GM04504 (cell line): ENCODE measurements at regions not wholly inside any gene's neighbourhood (a gene's known extent, or its start where the extent isn't known, plus 50 kb on each side); places are given as distances from the start of the nearest gene placed in this dataset.
A peak's percentile ranks its signal among the peaks of the same experiment; 100 is the strongest.
"Not testable (repeated sequence)": the region's sequence is repeated elsewhere in the genome, so short reads cannot be mapped to it uniquely, and the experiment has no call there.

Experiments
- DNase-seq: peaks from one replicate; pipeline ENCODE4 v3.0.0-alpha.2; 2012; ENCODE audit warnings: low read depth

- peak; percentile 10 for DNase-seq
Observed at GRCh38 chr4:173698557-173699262, 168.7 kb upstream of the HAND2 start.

GRCh38 chr4:173697840-173698239 is 167.8 kb upstream of the HAND2 start:
- DNase-seq = no peak

- no peak for DNase-seq
Observed at GRCh38 chr4:173696551-173696950, 166.5 kb upstream of the HAND2 start.

GRCh38 chr4:173696011-173696410 is 166.0 kb upstream of the HAND2 start:
- no peak for DNase-seq

- DNase-seq = no peak
Observed at GRCh38 chr4:173685831-173686210, 155.8 kb upstream of the HAND2 start.

- DNase-seq = no peak
Observed at GRCh38 chr4:173685165-173685830, 155.3 kb upstream of the HAND2 start.

- no peak for DNase-seq
Observed at GRCh38 chr4:173684223-173684622, 154.2 kb upstream of the HAND2 start.

- no peak for DNase-seq
Observed at GRCh38 chr4:173682609-173683008, 152.6 kb upstream of the HAND2 start.

GRCh38 chr4:173680278-173680677 is 150.2 kb upstream of the HAND2 start:
- DNase-seq = no peak

- DNase-seq = no peak
Observed at GRCh38 chr4:173675446-173675845, 145.4 kb upstream of the HAND2 start.

- no peak for DNase-seq
Observed at GRCh38 chr4:173669460-173670179, 139.6 kb upstream of the HAND2 start.

- no peak for DNase-seq
Observed at GRCh38 chr4:173661001-173661400, 131.0 kb upstream of the HAND2 start.

- DNase-seq = no peak
Observed at GRCh38 chr4:173656898-173657297, 126.9 kb upstream of the HAND2 start.

GRCh38 chr4:173652283-173652931 is 122.4 kb upstream of the HAND2 start:
- no peak for DNase-seq

GRCh38 chr4:173651651-173652282 is 121.7 kb upstream of the HAND2 start:
- DNase-seq = no peak

GRCh38 chr4:173647902-173648301 is 117.9 kb upstream of the HAND2 start:
- no peak for DNase-seq

- no peak for DNase-seq
Observed at GRCh38 chr4:173642509-173642908, 112.5 kb upstream of the HAND2 start.

- DNase-seq = no peak
Observed at GRCh38 chr4:173635395-173635794, 105.4 kb upstream of the HAND2 start.

GRCh38 chr4:173626277-173626676 is 96.2 kb upstream of the HAND2 start:
- DNase-seq = no peak

- DNase-seq = not testable (repeated sequence)
Observed at GRCh38 chr4:173618648-173619047, 88.6 kb upstream of the HAND2 start.

- no peak for DNase-seq
Observed at GRCh38 chr4:173609158-173609557, 79.1 kb upstream of the HAND2 start.

- DNase-seq = not testable (repeated sequence)
Observed at GRCh38 chr4:173608632-173609031, 78.6 kb upstream of the HAND2 start.
